HepG2 (cell line): ENCODE measurements at regions not wholly inside any gene's neighbourhood (a gene's known extent, or its start where the extent isn't known, plus 50 kb on each side); places are given as distances from the start of the nearest gene placed in this dataset.

Source experiments
- ATAC-seq: fragments of 200-7000 bp; cut with Tn5 transposase; 3 replicates; pipeline ENCODE4 v1.9.1; 2020; ENCODE audit warnings: mild to moderate bottlenecking, moderate library complexity
- BruUV-seq: library from RNA; stranded (reverse); fragments of 400-500 nt; replicated peaks from 2 replicates; lab custom pipeline; 2021; lab: Mats Ljungman, UMichigan
- CTCF ChIA-PET: fragments of 300-600 bp; formaldehyde crosslinking; extraction: SDS; loops from one replicate; lab custom pipeline; 2021; ENCODE audit warnings: low total read pairs, inconsistent platforms, low intra/inter-chr PET ratio; lab: Yijun Ruan, JAX
- POLR2A ChIA-PET: fragments of 350-600 bp; sonication (Branson Sonifier 250); formaldehyde crosslinking; loops from one replicate; lab custom pipeline; 2020; ENCODE audit warnings: antibody characterized with exemption, inconsistent platforms; lab: Yijun Ruan, JAX
- DNase-seq: peaks from one replicate; pipeline ENCODE4 v3.0.0-alpha.2; 2015; ENCODE audit warnings: low spot score
- FAIRE-seq: peaks from 3 replicates; lab custom pipeline; 2011; peaks lifted over from hg19 to GRCh38; lab: Jason Lieb, UNC
- H2AFZ ChIP-seq: one replicate; pipeline ENCODE4 v1.6.1; 2011; ENCODE audit warnings: low read length, inconsistent platforms
- H3K27ac ChIP-seq: fragments of 300-600 bp; 3 replicates; pipeline ENCODE4 v1.8.0; 2011; ENCODE audit warnings: mixed run types, mild to moderate bottlenecking, mixed read lengths, low read length, inconsistent platforms; ENCODE audit not compliant: insufficient read depth; ENCODE audit errors: extremely low read length
- H3K27me3 ChIP-seq, 2 experiments: fragments of 200-600 bp in 1 of 2; 2 replicates in 1 of 2; 3 replicates in 1 of 2; pipeline versions ENCODE4 v1.6.0 to v1.8.0; 2011; ENCODE audit warnings: low read length in 2 of 2, mild to moderate bottlenecking in 2 of 2, moderate library complexity in 2 of 2, inconsistent platforms in 1 of 2; ENCODE audit not compliant: insufficient read depth in 2 of 2, control insufficient read depth in 1 of 2
- H3K36me3 ChIP-seq, 2 experiments: fragments of 200-600 bp in 1 of 2; replicated peaks in 1 of 2; 2 replicates in 1 of 2; 3 replicates in 1 of 2; pipeline versions ENCODE4 v1.5.1 to v1.8.0; 2011; ENCODE audit warnings: low read length in 2 of 2, inconsistent platforms in 1 of 2; ENCODE audit not compliant: insufficient read depth in 2 of 2, control insufficient read depth in 1 of 2
- H3K4me1 ChIP-seq: 2 replicates; pipeline ENCODE4 v1.5.1; 2012; ENCODE audit warnings: low read length, inconsistent platforms; ENCODE audit not compliant: insufficient read depth
- H3K4me2 ChIP-seq: 2 replicates; pipeline ENCODE4 v1.6.0; 2011; ENCODE audit warnings: low read depth, low read length, inconsistent platforms
- H3K4me3 ChIP-seq, 3 experiments: fragments of 200-600 bp in 1 of 3; sonication (generic), shearing (Covaris generic) in 1 of 3; replicated peaks in 1 of 3; 2 replicates each; pipeline ENCODE4 v1.5.1; 2011 to 2016; ENCODE audit warnings: low read length in 3 of 3, inconsistent platforms in 2 of 3, low read depth in 2 of 3, mild to moderate bottlenecking in 2 of 3, control low read depth in 1 of 3, mixed read lengths in 1 of 3; ENCODE audit not compliant: insufficient read depth in 1 of 3
- H3K79me2 ChIP-seq: one replicate; pipeline ENCODE4 v1.6.1; 2011; ENCODE audit warnings: low read length, inconsistent platforms; ENCODE audit not compliant: insufficient read depth
- H3K9ac ChIP-seq: 2 replicates; pipeline ENCODE4 v1.6.0; 2011; ENCODE audit warnings: mild to moderate bottlenecking, low read depth, low read length, inconsistent platforms; ENCODE audit not compliant: insufficient read depth
- H3K9me3 ChIP-seq: 2 replicates; pipeline ENCODE4 v1.5.1; 2012; ENCODE audit warnings: mild to moderate bottlenecking, low read length
- H4K20me1 ChIP-seq: 2 replicates; pipeline ENCODE4 v1.6.0; 2011; ENCODE audit warnings: inconsistent platforms, mild to moderate bottlenecking, low read length, moderate library complexity; ENCODE audit not compliant: insufficient read depth
- KDM5A ChIP-seq: fragments of 200-600 bp; sonication (generic); IDR thresholded peaks from 2 replicates; pipeline ENCODE4 v1.7.0; 2018; ENCODE audit warnings: antibody characterized with exemption, mild to moderate bottlenecking, low read length, borderline replicate concordance
- ZNF547 ChIP-seq: sonication (generic); formaldehyde crosslinking; IDR thresholded peaks from 2 replicates; pipeline ENCODE4 v1.5.1; 2020; ENCODE audit warnings: mild to moderate bottlenecking, missing genetic modification reagents
- WGBS: methylation state at CpG from one replicate; pipeline ENCODE4 v1.1.6; 2017; ENCODE audit warnings: low lambda C conversion rate; 5-methylcytosine and 5-hydroxymethylcytosine counted together
- in situ Hi-C: cut with HindIII; loops from 2 replicates; pipeline ENCODE4 v1.10.0; 2017; ENCODE audit warnings: low pct_unique_long_range_greater_than_20kb; ENCODE audit not compliant: extremely low pct_ligation_motif_present
- intact Hi-C: fragments of 100-400 bp; cut with micrococcal nuclease; formaldehyde crosslinking; loops from one replicate; pipeline ENCODE4 v1.10.0; 2022; ENCODE audit not compliant: unreplicated experiment
- TF ChIP-seq, protein P1 (sequence below): IDR thresholded peaks from 2 replicates; pipeline ENCODE4 v1.6.1; 2016; ENCODE audit warnings: low read depth
- TF ChIP-seq, protein P2 (sequence below): sonication (generic); formaldehyde crosslinking; IDR thresholded peaks from 2 replicates; pipeline ENCODE4 v1.4.0; 2020; ENCODE audit warnings: mild to moderate bottlenecking, missing genetic modification reagents, borderline replicate concordance
- TF ChIP-seq, protein P3 (sequence below): sonication (generic); formaldehyde crosslinking; IDR thresholded peaks from 2 replicates; pipeline ENCODE4 v1.5.0; 2020; ENCODE audit warnings: mild to moderate bottlenecking, missing genetic modification reagents

DNA sequence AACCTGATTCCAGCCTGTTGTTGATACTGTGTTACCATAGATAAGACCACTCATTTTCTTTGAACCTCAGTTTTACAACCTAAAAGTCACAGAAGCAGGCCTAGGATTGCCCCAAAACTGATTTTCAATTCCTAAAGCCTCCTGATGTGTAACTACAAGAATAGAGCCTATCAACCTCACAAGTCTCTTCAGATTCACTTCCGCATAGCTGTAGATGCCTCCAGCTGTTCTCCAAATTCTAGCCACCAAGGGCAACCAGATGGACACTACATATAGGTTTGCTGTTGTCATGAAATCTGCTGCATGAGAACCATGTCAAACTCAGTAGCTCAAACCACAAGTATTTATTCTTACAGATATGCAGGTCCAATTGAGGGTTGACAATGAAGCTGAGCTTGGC, 143.5 kb downstream of the SPATA31D1 start (continued):
- TF ChIP-seq, protein P1, sequence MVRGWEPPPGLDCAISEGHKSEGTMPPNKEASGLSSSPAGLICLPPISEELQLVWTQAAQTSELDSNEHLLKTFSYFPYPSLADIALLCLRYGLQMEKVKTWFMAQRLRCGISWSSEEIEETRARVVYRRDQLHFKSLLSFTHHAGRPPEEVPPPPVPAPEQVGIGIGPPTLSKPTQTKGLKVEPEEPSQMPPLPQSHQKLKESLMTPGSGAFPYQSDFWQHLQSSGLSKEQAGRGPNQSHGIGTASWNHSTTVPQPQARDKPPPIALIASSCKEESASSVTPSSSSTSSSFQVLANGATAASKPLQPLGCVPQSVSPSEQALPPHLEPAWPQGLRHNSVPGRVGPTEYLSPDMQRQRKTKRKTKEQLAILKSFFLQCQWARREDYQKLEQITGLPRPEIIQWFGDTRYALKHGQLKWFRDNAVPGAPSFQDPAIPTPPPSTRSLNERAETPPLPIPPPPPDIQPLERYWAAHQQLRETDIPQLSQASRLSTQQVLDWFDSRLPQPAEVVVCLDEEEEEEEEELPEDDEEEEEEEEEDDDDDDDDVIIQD (CRISPR knock-in tag), result no peak
- TF ChIP-seq, protein P2, sequence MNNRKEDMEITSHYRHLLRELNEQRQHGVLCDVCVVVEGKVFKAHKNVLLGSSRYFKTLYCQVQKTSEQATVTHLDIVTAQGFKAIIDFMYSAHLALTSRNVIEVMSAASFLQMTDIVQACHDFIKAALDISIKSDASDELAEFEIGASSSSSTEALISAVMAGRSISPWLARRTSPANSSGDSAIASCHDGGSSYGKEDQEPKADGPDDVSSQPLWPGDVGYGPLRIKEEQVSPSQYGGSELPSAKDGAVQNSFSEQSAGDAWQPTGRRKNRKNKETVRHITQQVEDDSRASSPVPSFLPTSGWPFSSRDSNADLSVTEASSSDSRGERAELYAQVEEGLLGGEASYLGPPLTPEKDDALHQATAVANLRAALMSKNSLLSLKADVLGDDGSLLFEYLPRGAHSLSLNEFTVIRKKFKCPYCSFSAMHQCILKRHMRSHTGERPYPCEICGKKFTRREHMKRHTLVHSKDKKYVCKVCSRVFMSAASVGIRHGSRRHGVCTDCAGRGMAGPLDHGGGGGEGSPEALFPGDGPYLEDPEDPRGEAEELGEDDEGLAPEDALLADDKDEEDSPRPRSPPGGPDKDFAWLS (CRISPR knock-in tag), result no peak

DNA sequence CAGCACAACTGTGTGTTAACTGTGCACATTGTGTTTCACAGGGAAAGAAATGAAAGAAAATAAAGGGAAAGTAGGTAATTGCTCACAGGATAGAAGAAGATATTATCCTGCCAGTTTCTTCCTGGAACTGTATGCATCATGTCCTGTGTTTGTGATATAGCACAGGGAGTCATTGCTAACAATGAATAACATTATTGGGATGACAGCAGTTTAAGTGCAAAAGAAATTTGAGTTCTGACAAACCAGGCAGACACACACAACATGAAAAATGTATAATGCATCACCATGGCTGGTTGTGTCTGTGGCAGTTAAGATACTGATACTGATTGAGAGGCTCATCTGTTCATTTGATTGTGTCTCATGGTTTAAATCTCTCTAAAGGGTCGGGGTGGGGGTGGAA, 145.4 kb downstream of the SPATA31D1 start:
- BruUV-seq, result no TSS peak
- H3K9ac ChIP-seq, result no peak overlapping the region
- no peak overlapping the region for H2AFZ ChIP-seq
- no peak overlapping the region for H3K4me3 ChIP-seq
- DNase-seq (no peak), ATAC-seq (no peak), FAIRE-seq (no peak)
- H3K27ac ChIP-seq, result no peak overlapping the region
- no peaks in the 10 kb centered on the region for H3K9me3 ChIP-seq
- CTCF ChIA-PET, result no interaction called here
- no peaks in the 10 kb centered on the region for H3K36me3 ChIP-seq
- POLR2A ChIA-PET, result no interaction called here
- no peaks in the 10 kb centered on the region for H3K27me3 ChIP-seq
- H4K20me1 ChIP-seq, result no peaks in the 10 kb centered on the region
- whole genome bisulfite sequencing, result 0% methylated on average over 1 of the region's 1 CpG
- in situ Hi-C loops, result no loop called here
- intact Hi-C loops, result no loop called here
- no peak overlapping the region for H3K4me2 ChIP-seq
- TF ChIP-seq, protein P3, sequence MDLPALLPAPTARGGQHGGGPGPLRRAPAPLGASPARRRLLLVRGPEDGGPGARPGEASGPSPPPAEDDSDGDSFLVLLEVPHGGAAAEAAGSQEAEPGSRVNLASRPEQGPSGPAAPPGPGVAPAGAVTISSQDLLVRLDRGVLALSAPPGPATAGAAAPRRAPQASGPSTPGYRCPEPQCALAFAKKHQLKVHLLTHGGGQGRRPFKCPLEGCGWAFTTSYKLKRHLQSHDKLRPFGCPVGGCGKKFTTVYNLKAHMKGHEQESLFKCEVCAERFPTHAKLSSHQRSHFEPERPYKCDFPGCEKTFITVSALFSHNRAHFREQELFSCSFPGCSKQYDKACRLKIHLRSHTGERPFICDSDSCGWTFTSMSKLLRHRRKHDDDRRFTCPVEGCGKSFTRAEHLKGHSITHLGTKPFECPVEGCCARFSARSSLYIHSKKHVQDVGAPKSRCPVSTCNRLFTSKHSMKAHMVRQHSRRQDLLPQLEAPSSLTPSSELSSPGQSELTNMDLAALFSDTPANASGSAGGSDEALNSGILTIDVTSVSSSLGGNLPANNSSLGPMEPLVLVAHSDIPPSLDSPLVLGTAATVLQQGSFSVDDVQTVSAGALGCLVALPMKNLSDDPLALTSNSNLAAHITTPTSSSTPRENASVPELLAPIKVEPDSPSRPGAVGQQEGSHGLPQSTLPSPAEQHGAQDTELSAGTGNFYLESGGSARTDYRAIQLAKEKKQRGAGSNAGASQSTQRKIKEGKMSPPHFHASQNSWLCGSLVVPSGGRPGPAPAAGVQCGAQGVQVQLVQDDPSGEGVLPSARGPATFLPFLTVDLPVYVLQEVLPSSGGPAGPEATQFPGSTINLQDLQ (CRISPR knock-in tag), result no peak
- TF ChIP-seq ZNF547 (no peak), KDM5A (no peak)
- H3K79me2 ChIP-seq, result no peaks in the 10 kb centered on the region
- no peaks in the 10 kb centered on the region for H3K4me1 ChIP-seq
